ENCODE measurements at regions not wholly inside any gene's neighbourhood (a gene's known extent, or its start where the extent isn't known, plus 50 kb on each side); places are given as distances from the start of the nearest gene placed in this dataset.
"Not testable (repeated sequence)": the region's sequence is repeated elsewhere in the genome, so short reads cannot be mapped to it uniquely, and the experiment has no call there.

DNA sequence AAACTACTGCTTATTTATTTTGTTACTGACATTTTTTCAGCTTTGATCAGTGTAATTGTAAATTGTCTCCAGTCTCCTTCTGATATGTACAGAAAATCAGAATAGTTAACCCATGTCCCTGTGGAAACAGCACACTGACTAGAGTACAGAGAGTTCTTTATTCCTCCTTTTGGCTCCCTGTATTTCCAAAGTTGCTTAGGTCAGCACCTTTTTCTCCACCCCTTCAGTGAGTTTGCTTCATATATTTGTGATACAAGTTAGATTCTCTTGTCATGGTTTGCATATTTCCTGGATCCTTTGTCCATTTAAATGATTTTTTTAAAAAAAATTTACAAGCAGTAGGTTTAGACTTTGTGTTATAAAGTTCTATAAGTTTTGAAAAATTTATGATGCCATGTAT lies 2051.1 kb upstream of the LRRTM1 start:
- DNase-seq: no peak

DNA sequence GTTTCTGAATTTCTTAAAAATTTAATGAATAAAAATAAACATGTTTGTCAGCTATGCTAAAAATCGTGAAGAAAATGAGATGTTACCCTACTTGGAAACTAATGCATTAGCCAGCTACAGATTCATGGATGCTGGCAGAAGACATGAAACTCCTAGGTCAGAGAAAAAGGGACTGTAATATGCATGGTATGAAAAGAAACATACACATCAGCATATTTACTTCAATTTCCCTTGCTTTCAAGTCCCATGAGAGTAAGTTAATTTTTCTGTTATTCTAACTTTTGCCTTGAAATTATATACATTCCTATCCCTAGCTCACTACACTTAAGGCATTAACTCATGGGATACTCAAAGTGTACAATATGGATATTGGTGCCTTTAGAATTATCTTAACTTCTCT lies 2041.4 kb upstream of the LRRTM1 start:
- DNase-seq: no peak

DNA sequence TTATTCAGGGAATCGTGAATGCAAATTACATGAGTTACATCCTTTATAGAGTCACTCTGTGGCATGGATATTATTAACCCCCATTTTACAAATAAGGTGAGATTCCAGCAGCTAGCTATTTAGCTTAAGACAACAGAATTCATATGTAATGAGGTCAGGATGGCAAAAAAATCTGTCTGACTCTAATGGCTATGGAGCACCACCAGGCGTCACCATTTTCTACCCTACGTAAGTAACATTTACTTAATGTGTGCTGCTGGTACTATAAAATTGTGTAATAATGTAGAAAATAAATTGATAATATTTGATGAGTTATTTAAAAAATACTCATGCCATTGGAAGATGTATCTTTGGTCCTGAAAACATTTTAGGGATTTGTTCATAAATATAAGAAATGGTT lies 2040.1 kb upstream of the LRRTM1 start:
- DNase-seq: no peak

DNA sequence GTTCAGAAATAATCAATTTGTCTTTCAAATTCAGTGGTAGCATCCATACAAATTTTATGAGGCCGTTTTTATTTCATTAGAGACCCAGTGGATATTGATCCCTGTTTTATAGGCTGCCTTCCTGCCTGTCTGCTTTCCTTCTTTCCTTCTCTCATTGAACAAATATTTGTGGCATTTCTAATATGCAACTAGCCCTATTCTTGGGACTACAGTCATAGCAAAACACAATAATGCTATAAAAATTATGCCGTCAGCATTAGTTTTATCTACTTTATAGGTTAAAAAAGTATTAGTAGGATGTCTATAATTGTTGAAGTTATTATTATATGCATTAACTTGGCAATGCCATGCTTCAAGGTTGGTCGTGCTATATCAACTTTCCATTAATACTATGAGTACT lies 2037.8 kb upstream of the LRRTM1 start:
- DNase-seq: no peak

DNA sequence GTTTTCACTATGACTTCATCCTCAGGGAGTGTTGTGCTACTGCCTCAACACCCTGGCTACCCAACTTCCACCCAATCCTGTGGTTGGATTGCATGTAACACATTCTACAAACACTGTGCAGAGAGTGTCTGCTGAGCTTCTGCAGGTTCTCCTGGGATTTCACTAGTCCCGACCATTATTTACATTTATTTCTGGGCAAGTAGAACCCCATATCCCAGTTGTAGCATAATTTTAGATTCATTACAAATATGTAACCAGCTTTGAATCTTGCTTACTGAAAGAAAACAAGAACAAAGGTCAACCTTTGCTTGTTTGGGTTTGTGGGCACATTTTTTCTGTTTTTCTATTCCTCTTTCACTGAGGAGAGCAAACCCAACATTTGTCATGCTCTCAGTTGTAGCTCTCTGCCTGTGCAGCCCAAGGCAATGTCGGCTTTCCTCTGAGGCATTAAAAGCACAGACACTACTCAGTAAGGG lies 2036.1 kb upstream of the LRRTM1 start:
- no peak for DNase-seq

DNA sequence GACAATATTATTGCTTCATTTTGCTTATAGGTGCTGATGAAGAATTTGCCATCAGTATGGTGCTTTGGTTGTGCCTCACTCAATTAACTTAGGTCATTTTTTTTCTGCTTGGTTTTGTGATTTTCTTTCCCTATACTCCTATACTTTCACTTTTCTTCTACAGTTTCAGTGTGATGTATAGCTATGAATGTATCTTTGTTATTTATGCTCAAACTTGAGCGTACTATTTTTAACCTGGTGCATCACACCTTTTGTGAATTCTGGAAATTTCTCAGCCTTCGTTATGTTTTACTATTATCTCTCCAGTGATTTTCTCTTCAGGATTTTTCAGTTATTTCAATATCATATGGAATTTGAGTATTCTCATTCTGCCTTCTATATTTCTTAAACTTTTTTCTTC lies 2035.3 kb upstream of the LRRTM1 start:
- no peak for DNase-seq

DNA sequence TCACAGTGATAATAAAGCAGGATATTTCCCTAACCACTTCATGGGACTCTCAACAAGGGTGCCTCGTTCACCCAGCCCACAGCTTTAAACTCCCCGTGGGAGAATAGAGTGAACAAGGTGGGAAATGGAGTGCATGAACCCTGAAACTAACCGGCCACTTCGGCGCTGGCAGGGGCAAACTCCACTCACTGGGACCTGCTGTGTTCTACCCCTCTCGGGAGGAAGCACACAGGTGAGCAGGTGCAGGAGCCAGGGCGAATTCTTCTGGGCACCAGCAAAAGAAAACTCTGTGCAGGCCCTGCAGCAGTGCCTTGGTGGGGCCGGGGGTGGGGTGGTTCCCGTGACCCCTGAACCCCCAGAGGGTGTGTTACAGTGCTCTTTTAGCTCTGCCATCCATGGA lies 2029.1 kb upstream of the LRRTM1 start:
- DNase-seq: no peak

DNA sequence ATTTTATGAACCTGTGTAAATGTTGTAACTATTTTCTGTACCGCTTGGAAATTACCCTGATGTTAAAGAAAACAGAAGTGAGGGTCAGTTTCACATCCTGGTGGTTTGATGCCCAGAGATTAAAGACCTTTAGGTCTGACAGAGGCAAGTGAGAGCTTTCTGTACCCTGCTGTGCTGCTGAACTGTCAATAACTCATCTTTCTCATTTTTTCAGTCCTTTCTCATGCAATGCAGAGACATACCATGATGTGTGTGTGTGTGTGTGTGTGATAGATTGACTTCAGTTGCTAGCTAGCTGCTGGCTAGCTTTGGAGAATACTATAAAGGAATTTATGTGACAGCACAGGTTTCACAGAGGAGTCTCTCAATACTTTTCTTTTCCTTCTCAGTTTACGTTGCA lies 2025.6 kb upstream of the LRRTM1 start:
- no peak for DNase-seq

DNA sequence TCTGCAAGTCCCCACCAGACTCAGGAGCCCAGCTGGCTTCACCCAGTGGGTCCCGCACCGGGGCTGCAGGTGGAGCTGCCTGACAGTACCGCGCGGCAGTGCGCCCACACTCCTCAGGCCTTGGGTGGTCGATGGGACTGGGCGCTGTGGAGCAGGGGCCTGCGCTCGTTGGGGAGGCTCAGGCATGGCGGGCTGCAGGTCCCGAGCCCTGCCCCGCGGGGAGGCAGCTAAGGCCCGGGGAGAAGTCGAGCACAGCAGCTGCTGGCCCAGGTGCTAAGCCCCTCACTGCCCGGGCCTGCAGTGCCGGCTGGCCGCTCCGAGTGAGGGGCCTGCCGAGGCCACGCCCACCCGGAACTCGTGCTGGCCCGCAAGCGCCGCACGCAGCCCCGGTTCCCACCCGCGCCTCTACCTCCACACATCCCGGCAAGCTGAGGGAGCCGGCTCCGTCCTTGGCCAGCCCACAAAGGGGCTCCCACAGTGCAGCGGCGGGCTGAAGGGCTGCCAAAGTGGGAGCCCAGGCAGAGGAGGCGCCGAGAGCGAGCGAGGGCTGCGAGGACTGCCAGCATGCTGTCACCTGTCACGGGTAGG lies 2021.7 kb upstream of the LRRTM1 start:
- not testable (repeated sequence) for DNase-seq

DNA sequence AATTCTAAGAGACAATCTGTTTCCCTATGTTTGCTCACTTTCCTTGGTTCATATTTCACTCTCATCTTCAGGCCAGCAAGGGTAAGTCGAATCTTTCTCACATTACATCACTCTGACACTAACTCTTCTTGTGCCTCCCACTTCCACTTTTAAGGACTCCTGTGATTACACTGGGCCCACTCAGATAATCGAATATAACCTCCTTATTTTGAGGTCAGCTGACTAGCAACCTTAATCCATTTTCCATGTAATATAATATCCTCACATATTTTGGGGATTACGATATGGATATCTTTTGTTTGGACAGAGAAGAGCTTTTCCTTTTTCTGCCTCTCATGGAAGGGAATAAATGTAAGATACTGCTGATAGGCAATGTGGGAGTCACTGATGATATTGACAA lies 2015.7 kb upstream of the LRRTM1 start:
- DNase-seq: no peak

DNA sequence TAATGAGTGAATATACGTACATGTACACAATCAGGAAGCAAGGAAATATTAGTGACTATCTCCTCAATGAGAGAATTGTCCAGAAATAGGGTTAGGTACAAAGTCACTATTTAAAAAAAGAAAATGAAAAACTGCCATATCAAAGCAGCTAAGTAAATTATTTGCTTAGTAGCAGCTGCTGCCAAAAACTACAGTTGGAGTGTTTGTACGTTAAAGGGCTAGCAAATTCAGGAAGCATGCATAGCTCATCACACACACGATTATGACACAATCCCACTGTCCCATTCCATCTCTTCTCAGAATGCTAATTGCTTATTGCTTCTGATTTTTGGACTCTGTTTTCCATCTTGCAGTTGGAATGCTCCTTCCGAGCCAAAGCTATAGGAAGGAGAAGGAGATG lies 2012.5 kb upstream of the LRRTM1 start:
- no peak for DNase-seq

DNA sequence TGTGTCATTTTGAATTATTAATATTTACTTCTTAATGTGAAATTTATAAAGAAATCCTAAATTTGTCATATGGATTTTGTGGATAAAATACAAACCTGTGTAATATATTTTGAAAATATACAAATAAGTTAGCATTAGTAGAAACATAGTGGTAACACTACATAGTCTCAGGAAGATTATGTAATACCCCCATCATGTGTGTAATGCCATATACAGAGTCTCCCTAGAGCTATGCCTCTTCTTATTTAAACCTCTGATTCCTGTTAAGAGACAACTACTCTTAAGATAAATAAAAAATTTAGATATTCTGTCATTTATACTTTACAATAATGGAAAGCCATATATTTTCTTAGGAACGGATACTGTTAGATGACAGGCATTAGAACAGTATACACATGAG lies 2012.0 kb upstream of the LRRTM1 start:
- no peak for DNase-seq

DNA sequence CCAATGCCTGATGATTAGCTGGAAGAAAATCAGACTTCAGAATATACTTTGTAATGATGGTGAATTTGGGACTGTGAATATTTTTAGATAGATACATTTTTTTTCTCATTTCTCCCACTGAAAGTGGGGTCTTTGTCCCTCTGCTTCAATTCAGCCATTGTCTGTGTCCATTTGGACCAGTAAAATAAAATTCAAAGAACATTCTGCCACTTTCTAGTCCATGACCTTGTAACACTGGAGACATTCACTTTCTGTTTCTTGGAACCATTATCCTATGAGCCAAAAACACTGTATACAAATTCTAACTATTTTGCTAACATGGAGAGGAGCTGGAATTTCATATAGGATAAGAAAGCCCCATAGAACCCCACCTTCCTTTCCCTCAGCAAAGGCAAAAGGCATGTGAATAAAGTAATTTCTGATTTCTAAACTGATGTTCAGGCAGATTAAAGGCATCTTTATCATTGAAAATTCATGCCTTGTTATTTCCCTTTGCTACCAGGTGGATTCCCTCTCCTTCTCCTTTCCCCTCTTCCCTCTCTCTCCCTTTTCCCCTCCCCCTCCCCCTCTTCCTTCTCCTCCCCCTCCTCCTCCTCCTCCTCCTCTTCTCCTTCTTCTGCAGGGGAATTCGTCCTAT lies 2010.4 kb upstream of the LRRTM1 start:
- DNase-seq: no peak

DNA sequence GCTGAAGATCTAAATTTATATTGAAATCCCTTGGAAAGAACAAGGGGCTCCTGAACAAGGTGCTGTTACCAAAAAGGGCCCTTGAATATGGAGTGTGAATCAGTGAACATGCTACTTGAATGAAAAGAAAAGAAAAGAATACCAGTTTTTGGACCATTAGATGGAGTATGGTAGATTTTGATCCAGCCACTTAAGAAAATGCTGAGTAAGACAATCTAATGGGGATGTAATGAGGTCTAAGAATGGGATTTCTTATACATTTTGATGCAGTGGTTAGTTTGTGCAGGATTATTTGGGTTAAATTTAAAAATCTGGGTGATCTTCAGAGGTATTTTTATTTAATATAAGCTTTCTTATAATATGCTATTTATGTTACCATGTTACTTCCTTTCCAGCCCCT lies 2003.0 kb upstream of the LRRTM1 start:
- no peak for DNase-seq

DNA sequence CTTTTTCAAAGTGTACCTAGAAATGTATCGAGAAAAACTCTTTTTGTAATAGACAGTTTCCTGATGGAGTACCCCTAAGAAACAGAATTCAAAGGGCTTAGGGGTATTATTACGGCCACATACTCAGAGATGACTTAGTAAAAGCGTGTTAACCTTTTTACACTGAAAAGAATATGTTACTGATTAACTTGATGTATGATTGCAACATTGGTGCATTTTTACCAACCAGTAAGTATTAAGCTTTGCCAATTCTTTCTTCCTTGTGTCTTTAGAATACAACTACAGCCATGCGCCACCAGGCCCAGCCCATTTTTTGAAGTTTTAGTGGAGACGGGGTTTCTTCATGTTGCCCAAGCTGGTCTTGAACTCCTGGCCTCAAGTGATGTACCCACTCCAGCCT lies 1997.0 kb upstream of the LRRTM1 start:
- no peak for DNase-seq

DNA sequence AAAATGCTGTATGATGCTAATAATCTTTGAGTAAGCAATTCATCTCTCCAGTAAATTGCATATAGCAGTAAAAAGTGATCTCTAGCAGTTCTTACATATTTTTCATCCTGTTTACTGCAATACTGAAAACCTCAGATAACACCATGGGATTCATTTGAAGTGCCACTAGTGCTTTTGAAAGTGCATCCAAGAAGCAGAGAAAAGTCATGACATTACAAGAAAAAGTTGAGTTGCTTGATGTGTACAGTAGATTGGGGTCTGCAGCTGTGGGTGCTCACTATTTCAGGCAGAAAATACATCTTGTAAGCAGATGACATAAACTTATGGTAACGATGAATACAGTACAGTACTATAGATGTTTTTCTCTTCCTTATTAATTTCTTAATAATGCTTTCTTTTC lies 1984.9 kb upstream of the LRRTM1 start:
- DNase-seq: no peak

DNA sequence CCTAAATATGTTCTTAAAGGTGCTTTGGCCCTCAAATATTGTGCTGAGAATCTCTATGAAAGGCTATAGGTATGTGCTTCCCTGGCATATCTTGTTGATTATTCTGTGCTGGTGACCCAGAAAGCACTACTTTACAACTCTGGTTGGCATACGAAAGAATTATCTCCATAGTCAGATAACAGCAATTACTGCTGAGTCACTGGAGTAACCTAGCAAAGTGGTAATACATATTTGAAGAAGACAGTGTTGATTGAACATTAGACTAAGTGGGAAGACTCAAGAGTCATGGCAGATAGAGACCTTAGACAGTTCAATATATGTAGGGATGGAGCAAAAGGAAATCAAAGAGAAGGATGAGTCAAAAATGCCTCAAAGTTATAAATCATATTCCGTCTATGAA lies 1978.5 kb upstream of the LRRTM1 start:
- DNase-seq: no peak

DNA sequence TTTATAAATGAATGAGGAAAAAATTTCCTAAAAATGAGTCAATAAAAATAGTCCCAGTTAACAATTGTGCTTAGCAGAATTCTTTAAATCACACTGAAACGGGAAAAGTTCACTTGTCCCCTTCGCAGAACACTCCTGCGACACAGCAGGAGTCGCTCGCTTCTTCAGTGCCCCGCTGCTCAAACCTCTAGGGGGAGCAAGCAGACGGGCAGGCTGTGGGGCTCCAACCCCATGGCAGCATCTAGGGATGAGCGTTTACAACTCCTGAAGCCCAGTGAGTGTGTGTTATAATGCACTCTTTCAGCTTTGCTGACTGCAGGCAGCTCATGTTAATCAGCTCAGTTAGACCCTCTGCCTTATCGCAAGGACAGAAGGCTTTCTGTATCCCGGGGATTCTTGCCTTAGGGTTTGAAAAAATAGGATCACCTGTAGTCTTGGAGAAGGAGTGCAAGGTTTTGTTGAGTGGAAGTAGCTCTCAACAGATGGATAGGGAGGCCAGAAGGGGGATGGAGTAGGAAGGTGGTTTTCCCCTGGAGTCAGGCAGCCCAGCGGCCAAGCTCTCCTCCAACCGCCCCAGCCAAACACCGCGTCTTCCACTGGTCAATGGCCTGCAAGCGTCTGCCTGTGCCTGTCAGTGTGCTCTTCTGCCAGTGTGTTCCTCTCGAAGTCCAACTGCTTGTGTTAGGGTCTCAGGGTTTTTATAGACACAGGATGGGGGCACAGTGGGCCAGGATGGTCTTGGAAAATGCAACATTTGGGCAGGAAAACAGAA lies 1977.7 kb upstream of the LRRTM1 start:
- DNase-seq: no peak

DNA sequence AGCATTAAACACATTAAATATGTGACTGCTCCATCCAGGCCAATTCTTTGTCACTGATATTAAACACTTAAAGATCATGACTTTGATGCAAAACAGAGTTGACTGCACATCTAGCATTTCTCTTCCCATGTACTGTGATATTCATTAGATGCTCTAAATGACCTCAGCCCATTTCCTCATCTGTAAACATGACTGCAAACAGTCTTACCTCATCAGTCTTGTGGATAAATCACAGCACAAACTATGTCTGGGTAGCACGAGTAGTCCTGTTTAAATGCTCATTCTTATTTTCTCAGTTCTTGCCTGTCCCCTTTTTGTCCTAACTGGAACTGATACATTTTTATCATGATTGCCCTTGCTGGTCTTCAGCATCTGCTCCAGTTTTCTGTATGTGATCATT lies 1974.8 kb upstream of the LRRTM1 start:
- no peak for DNase-seq

DNA sequence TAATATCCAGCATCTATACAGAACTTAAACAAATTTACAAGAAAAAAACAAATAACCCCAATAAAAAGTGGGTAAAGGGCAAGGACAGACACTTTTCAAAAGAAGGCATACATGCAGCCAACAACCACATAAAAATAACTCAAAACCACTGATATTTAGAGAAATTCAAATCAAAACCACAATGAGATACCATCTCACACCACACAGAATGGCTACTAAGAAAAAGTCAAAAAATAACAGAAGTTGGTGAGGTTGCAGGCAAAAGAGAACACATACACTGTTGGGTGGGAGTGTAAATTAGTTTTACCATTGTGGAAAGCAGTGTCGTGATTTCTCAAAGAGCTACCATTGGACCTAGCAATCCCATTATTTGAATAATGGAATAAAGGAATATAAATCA lies 1973.9 kb upstream of the LRRTM1 start:
- DNase-seq: no peak

DNA sequence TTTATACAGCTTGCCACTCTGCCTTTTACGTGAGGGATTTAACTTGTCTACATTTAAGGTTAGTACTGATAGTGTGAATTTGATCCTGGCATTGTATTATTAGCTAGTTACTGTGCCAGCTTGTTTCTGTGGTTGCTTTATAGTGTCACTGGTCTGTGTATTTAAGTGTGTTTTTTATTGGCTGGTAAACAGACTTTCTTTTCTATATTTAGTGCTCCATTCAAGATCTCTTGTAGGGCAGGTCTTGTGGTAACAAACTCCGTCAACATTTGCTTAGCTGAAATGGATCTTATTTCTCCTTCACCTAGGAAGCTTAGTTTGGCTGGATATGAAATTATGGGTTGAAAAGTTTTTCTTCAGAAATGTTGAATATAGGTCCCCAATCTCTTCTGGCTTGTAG lies 1971.0 kb upstream of the LRRTM1 start:
- DNase-seq: no peak

DNA sequence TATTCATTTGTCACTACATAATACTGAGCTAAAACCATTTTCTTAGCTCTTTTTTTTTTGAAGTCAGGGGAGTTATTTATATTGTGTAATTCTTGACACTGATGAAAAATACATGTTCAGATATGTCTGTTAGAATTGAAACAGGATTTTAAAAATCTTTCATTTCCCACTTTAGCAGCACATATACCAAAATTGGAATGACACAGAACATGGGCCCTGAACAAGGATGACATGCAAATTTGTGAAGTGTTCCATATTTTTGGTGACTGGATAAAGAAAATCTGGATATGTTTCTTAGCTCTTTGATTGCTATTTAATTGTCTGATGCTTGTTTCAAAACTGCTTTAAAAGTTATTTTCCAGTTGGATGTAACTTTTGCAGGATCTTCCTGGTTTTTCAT lies 1963.9 kb upstream of the LRRTM1 start:
- DNase-seq: no peak

DNA sequence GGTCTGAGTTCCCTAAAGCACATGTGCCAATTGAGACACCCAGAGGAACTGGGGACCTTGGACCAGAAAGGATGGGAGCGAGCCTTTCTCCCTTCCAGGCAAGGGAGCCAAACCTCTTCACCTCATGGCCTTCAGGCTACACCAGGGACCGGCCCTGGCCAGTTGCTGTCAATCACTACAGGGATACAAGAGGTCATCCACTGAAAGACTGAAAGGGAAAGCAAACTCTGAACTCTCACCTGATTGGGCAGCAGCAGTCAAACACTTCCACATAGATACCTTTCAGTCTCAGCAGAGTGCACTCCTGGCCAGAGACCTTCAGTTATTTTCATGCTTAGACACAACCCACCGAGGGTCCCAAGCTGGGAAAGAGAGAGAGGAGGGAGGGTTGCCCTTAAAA lies 1956.0 kb upstream of the LRRTM1 start:
- DNase-seq: no peak

DNA sequence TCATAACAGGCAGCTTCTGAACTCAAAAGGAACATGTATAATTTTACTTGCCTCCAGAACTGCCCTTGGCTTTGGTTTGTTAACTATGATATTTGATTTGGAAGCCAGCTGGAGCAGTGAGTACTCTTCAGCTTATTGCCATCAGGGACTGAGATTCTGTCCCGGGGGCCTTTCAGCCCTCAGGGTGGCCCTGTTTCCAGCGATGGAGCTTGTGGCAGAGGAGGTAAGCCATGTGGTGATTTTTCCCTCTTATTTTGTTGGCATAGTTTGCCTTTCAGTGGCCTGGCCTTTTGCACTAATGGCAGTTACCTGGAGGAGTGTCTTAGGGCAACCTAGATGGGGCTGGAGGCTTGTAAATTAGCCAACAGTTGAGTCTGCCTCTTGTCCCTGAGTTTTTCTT lies 1955.0 kb upstream of the LRRTM1 start:
- no peak for DNase-seq
